ENCODE measurements at regions not wholly inside any gene's neighbourhood (a gene's known extent, or its start where the extent isn't known, plus 50 kb on each side); places are given as distances from the start of the nearest gene placed in this dataset.

- Mint-ChIP-seq H3K27ac (no peak overlapping the region), H3K4me3 (no peak overlapping the region), H3K36me3 (no peaks in the 10 kb centered on the region), H3K27me3 (no peaks in the 10 kb centered on the region), H3K4me1 (ENCODE audit: unreplicated experiment) (peaks cover 39% of the 10 kb centered on the region), H3K9me3 (no peaks in the 10 kb centered on the region)
- no peak for DNase-seq (ENCODE audit: extremely low spot score, unreplicated experiment)
- no peak for TF ChIP-seq CTCF (conservative IDR thresholded peaks at IDR 0.05)
Measured at GRCh38 chr6:15882915-15883314, 220.1 kb upstream of the DTNBP1 start.

GRCh38 chr6:15882345-15882744 lies 219.5 kb upstream of the DTNBP1 start:
- Mint-ChIP-seq H3K4me3 (no peak overlapping the region), H3K4me1 (ENCODE audit: unreplicated experiment) (peaks cover 35% of the 10 kb centered on the region), H3K9me3 (no peaks in the 10 kb centered on the region), H3K27me3 (no peaks in the 10 kb centered on the region), H3K36me3 (no peaks in the 10 kb centered on the region), H3K27ac (no peak overlapping the region)
- DNase-seq (ENCODE audit: extremely low spot score, unreplicated experiment) = no peak
- TF ChIP-seq CTCF (conservative IDR thresholded peaks at IDR 0.05) = no peak

GRCh38 chr6:15881150-15881549 lies 218.3 kb upstream of the DTNBP1 start:
- Mint-ChIP-seq H3K4me1 (ENCODE audit: unreplicated experiment) (peaks cover 35% of the 10 kb centered on the region), H3K4me3 (no peak overlapping the region), H3K27me3 (no peaks in the 10 kb centered on the region), H3K36me3 (no peaks in the 10 kb centered on the region), H3K9me3 (no peaks in the 10 kb centered on the region), H3K27ac (no peak overlapping the region)
- no peak for DNase-seq (ENCODE audit: extremely low spot score, unreplicated experiment)
- TF ChIP-seq CTCF (conservative IDR thresholded peaks at IDR 0.05) = no peak

GRCh38 chr6:15880262-15880973 lies 217.6 kb upstream of the DTNBP1 start:
- DNase-seq (ENCODE audit: extremely low spot score, unreplicated experiment) = no peak
- no peak for TF ChIP-seq CTCF (conservative IDR thresholded peaks at IDR 0.05)
- Mint-ChIP-seq H3K4me3 (no peak overlapping the region), H3K36me3 (no peaks in the 10 kb centered on the region), H3K27me3 (no peaks in the 10 kb centered on the region), H3K27ac (peak overlapping the region; percentile 14), H3K4me1 (ENCODE audit: unreplicated experiment) (peaks cover 31% of the 10 kb centered on the region), H3K9me3 (no peaks in the 10 kb centered on the region)

GRCh38 chr6:15879371-15880261 lies 216.8 kb upstream of the DTNBP1 start:
- Mint-ChIP-seq H3K36me3 (no peaks in the 10 kb centered on the region), H3K27me3 (no peaks in the 10 kb centered on the region), H3K4me1 (ENCODE audit: unreplicated experiment) (peaks cover 30% of the 10 kb centered on the region), H3K4me3 (peak overlapping the region; percentile 67), H3K9me3 (no peaks in the 10 kb centered on the region), H3K27ac (peak overlapping the region; percentile 14)
- peak; percentile 76 for DNase-seq (ENCODE audit: extremely low spot score, unreplicated experiment)
- TF ChIP-seq CTCF (conservative IDR thresholded peaks at IDR 0.05) = no peak
